ENCODE measurements at regions not wholly inside any gene's neighbourhood (a gene's known extent, or its start where the extent isn't known, plus 50 kb on each side); places are given as distances from the start of the nearest gene placed in this dataset.

- H3K4me3 ChIP-seq, result no peak overlapping the region
- H3K4me1 ChIP-seq, result no peaks in the 10 kb centered on the region
- H3K36me3 ChIP-seq, result no peaks in the 10 kb centered on the region
- WGBS, 2 donors (ENCODE audit: low coverage in 1 of 2), result 50 to 56% methylated on average over 2 to 3 of the region's 3 CpGs
- no peak overlapping the region for H3K27ac ChIP-seq
- no peak for ATAC-seq
- TF ChIP-seq POLR2A (IDR thresholded peaks at IDR 0.05), result no peak
- no peak for TF ChIP-seq CTCF (IDR thresholded peaks at IDR 0.05)
- no peak for TF ChIP-seq EP300 (IDR thresholded peaks at IDR 0.05)
- TF ChIP-seq POLR2AphosphoS5 (IDR thresholded peaks at IDR 0.05), result no peak
- H3K9me3 ChIP-seq, result no peaks in the 10 kb centered on the region
- H3K27me3 ChIP-seq, result no peaks in the 10 kb centered on the region
Observed at GRCh38 chr3:31482493-31483200, 50.1 kb upstream of the STT3B start.

Small RNAs in the stretch of these regions (small RNA-seq; reads per million reads assigned to genes)
- 0 reads per million in 4 donors for gene MIR466
- gene RNA5SP127, result 0 reads per million in 4 donors
